B cell (primary cell): ENCODE measurements at regions not wholly inside any gene's neighbourhood (a gene's known extent, or its start where the extent isn't known, plus 50 kb on each side); places are given as distances from the start of the nearest gene placed in this dataset.

Source experiments
- ATAC-seq: fragments of 200-7000 bp; cut with Tn5 transposase; one replicate; pipeline ENCODE4 v1.10.0; 2021; ENCODE audit warnings: low read depth, mild to moderate bottlenecking, moderate number of reproducible peaks, moderate library complexity
- CTCF ChIA-PET: fragments of 350-600 bp; sonication (Branson Sonifier 250); formaldehyde crosslinking; loops from one replicate; lab custom pipeline; 2021; ENCODE audit warnings: antibody characterized with exemption, inconsistent platforms; lab: Charles Lee
- POLR2A ChIA-PET: fragments of 350-600 bp; sonication (Branson Sonifier 250); formaldehyde crosslinking; loops from one replicate; lab custom pipeline; 2021; ENCODE audit warnings: antibody characterized with exemption; lab: Charles Lee
- DNase-seq: peaks from one replicate; pipeline ENCODE4 v3.0.0; 2013
- H2AFZ ChIP-seq: 2 replicates; pipeline ENCODE4 v1.6.1; 2012; ENCODE audit warnings: mild to moderate bottlenecking, low read depth, low read length; ENCODE audit not compliant: insufficient read depth, poor library complexity, severe bottlenecking
- H3K27ac ChIP-seq, 2 donors: 1 replicate in 1 of 2; 2 replicates in 1 of 2; pipeline ENCODE4 v1.5.1; 2012 to 2013; ENCODE audit warnings: low read length in 2 of 2, mild to moderate bottlenecking in 2 of 2, moderate library complexity in 1 of 2
- H3K27me3 ChIP-seq, 4 experiments: fragments of 200-600 bp in 1 of 4; sonication (generic) in 1 of 4; replicated peaks in 1 of 4; 1 replicate in 2 of 4; 2 replicates in 2 of 4; pipeline versions ENCODE4 v1.6.1 to v1.7.0; 2013 to 2016; ENCODE audit warnings: low read length in 3 of 4, mild to moderate bottlenecking in 2 of 4, mixed read lengths in 1 of 4, moderate library complexity in 1 of 4; ENCODE audit not compliant: insufficient read depth in 4 of 4, control insufficient read depth in 3 of 4; ENCODE audit errors: control extremely low read depth in 1 of 4
- H3K36me3 ChIP-seq, 2 experiments: replicated peaks in 1 of 2; 1 replicate in 1 of 2; 2 replicates in 1 of 2; pipeline versions ENCODE4 v1.6.1 to v1.7.1; 2013; ENCODE audit warnings: low read length in 1 of 2; ENCODE audit not compliant: insufficient read depth in 2 of 2, control insufficient read depth in 1 of 2; ENCODE audit errors: control extremely low read depth in 1 of 2, extremely low read depth in 1 of 2
- H3K4me1 ChIP-seq, 2 donors: fragments of 200-600 bp in 1 of 2; sonication (generic) in 1 of 2; 1 replicate in 1 of 2; 2 replicates in 1 of 2; pipeline versions ENCODE4 v1.5.1 to v1.6.1; 2013 to 2017; ENCODE audit warnings: low read length in 2 of 2; ENCODE audit not compliant: control insufficient read depth in 2 of 2, insufficient read depth in 2 of 2
- H3K4me2 ChIP-seq: replicated peaks from 2 replicates; pipeline ENCODE3; 2012; ENCODE audit warnings: mild to moderate bottlenecking, low read depth, low read length; ENCODE audit not compliant: poor library complexity, severe bottlenecking
- H3K4me3 ChIP-seq, 5 experiments: fragments of 200-600 bp in 1 of 5; sonication (generic) in 1 of 5; 1 replicate in 3 of 5; 2 replicates in 2 of 5; pipeline versions ENCODE4 v1.5.1 to v1.7.0; 2011 to 2016; ENCODE audit warnings: low read length in 4 of 5, mild to moderate bottlenecking in 4 of 5, low read depth in 2 of 5, control low read depth in 1 of 5, moderate library complexity in 1 of 5; ENCODE audit not compliant: insufficient read depth in 1 of 5; ENCODE audit errors: control extremely low read depth in 1 of 5, extremely low read depth in 1 of 5
- H3K79me2 ChIP-seq: fragments of 200-600 bp; sonication (generic); one replicate; pipeline ENCODE4 v1.6.0; 2016; ENCODE audit warnings: low read length; ENCODE audit not compliant: control insufficient read depth, insufficient read depth
- H3K9ac ChIP-seq: fragments of 200-600 bp; sonication (generic); 2 replicates; pipeline ENCODE4 v1.6.1; 2017; ENCODE audit warnings: mild to moderate bottlenecking, low read length, moderate library complexity
- H3K9me3 ChIP-seq, 3 donors: one replicate each; pipeline versions ENCODE4 v1.6.1 to v1.7.1; 2013; ENCODE audit warnings: low read length in 2 of 3; ENCODE audit not compliant: control insufficient read depth in 2 of 3, insufficient read depth in 1 of 3; ENCODE audit errors: control extremely low read depth in 1 of 3
- H4K20me1 ChIP-seq: 2 replicates; pipeline ENCODE4 v1.6.0; 2012; ENCODE audit warnings: mild to moderate bottlenecking, low read length; ENCODE audit not compliant: insufficient read depth, control insufficient read depth, poor library complexity, severe bottlenecking
- H3K27ac Mint-ChIP-seq: one replicate; pipeline ENCODE4 v1.8.0; 2021; ENCODE audit warnings: mixed read lengths
- H3K27me3 Mint-ChIP-seq: one replicate; pipeline ENCODE4 v1.8.0; 2021; ENCODE audit warnings: mixed read lengths
- H3K4me1 Mint-ChIP-seq: one replicate; pipeline ENCODE4 v1.8.0; 2021; ENCODE audit warnings: mixed read lengths
- H3K4me3 Mint-ChIP-seq: one replicate; pipeline ENCODE4 v1.8.0; 2021; ENCODE audit warnings: mixed read lengths
- H3K9me3 Mint-ChIP-seq: one replicate; pipeline ENCODE4 v1.8.0; 2022; ENCODE audit warnings: mixed read lengths; ENCODE audit not compliant: insufficient read depth
- CTCF ChIP-seq: fragments of 200-600 bp; IDR thresholded peaks from one replicate; pipeline ENCODE4 v1.8.0; 2022; ENCODE audit warnings: antibody characterized with exemption, mild to moderate bottlenecking
- EZH2 ChIP-seq: IDR thresholded peaks from 2 replicates; pipeline ENCODE4 v1.6.1; 2012; ENCODE audit warnings: borderline replicate concordance, low read depth, mild to moderate bottlenecking, moderate library complexity, low read length; ENCODE audit not compliant: insufficient read depth, poor library complexity, severe bottlenecking
- WGBS: methylation state at CpG from one replicate; pipeline ENCODE4 v1.1.5; 2013; ENCODE audit warnings: missing lambda C conversion rate; ENCODE audit not compliant: insufficient coverage; 5-methylcytosine and 5-hydroxymethylcytosine counted together
- intact Hi-C: fragments of 100-400 bp; cut with micrococcal nuclease; formaldehyde crosslinking; loops from one replicate; pipeline ENCODE4 v1.10.0; 2022

GRCh38 chr5:32845171-32845570 is 134.1 kb downstream of the NPR3 start:
- Histone ChIP-seq H4K20me1 (no peaks in the 10 kb centered on the region), H3K9ac (no peak overlapping the region), H3K27ac (no peak overlapping the region), H3K9me3 (no peaks in the 10 kb centered on the region), H3K4me1 (no peaks in the 10 kb centered on the region), H2AFZ (no peak overlapping the region), H3K27me3 (no peaks in the 10 kb centered on the region), H3K36me3 (no peaks in the 10 kb centered on the region), H3K4me2 (no peak overlapping the region), H3K79me2 (no peaks in the 10 kb centered on the region), H3K4me3 (no peak overlapping the region)
- no peaks in the 10 kb centered on the region for H3K27me3 Mint-ChIP-seq
- DNase-seq (no peak), ATAC-seq (no peak)
- H3K27ac Mint-ChIP-seq = no peak overlapping the region
- H3K9me3 Mint-ChIP-seq = no peaks in the 10 kb centered on the region
- CTCF ChIA-PET = interaction anchor here (0.6 kb wide), 1 partner anchor 1112 kb away, joined by 3 read pairs; no protein-coding TSS in a partner anchor
- WGBS = 100% methylated on average over 2 of the region's 3 CpGs
- no peaks in the 10 kb centered on the region for H3K4me1 Mint-ChIP-seq
- no peak overlapping the region for H3K4me3 Mint-ChIP-seq
- POLR2A ChIA-PET = no interaction called here
- TF ChIP-seq CTCF = no peak
- intact Hi-C loops = no loop called here

GRCh38 chr5:32848120-32848519 is 137.0 kb downstream of the NPR3 start:
- ChIA-PET POLR2A (no interaction called here), CTCF (no interaction called here)
- DNase-seq (no peak), ATAC-seq (no peak)
- Mint-ChIP-seq H3K27ac (no peak overlapping the region), H3K9me3 (no peaks in the 10 kb centered on the region), H3K27me3 (peaks cover 4% of the 10 kb centered on the region), H3K4me1 (no peaks in the 10 kb centered on the region), H3K4me3 (no peak overlapping the region)
- Histone ChIP-seq H3K36me3 (no peaks in the 10 kb centered on the region), H4K20me1 (no peaks in the 10 kb centered on the region), H3K27me3 (no peaks in the 10 kb centered on the region), H3K4me2 (no peak overlapping the region), H3K9ac (no peak overlapping the region), H3K27ac (no peak overlapping the region), H2AFZ (no peak overlapping the region), H3K4me1 (no peaks in the 10 kb centered on the region), H3K9me3 (no peaks in the 10 kb centered on the region), H3K4me3 (no peak overlapping the region), H3K79me2 (no peaks in the 10 kb centered on the region)
- intact Hi-C loops = no loop called here
- TF ChIP-seq EZH2 = no peak
- no peak for TF ChIP-seq CTCF
